Effector memory CD4-positive, alpha-beta T cell (primary cell): ENCODE measurements at regions not wholly inside any gene's neighbourhood (a gene's known extent, or its start where the extent isn't known, plus 50 kb on each side); places are given as distances from the start of the nearest gene placed in this dataset.
"Not testable (repeated sequence)": the region's sequence is repeated elsewhere in the genome, so short reads cannot be mapped to it uniquely, and the experiment has no call there.

Experiments used
- DNase-seq, 3 donors: peaks; one replicate each; pipeline ENCODE4 v3.0.0-alpha.2; 2020
- H3K27ac ChIP-seq: 2 replicates; pipeline ENCODE4 v1.7.0; 2013; ENCODE audit warnings: mild to moderate bottlenecking, low read length, moderate library complexity; ENCODE audit not compliant: insufficient read depth, poor library complexity, severe bottlenecking
- H3K27me3 ChIP-seq: replicated peaks from 2 replicates; pipeline ENCODE4 v1.7.0; 2013; ENCODE audit warnings: mild to moderate bottlenecking, low read length; ENCODE audit not compliant: insufficient read depth, control insufficient read depth, poor library complexity, severe bottlenecking
- H3K36me3 ChIP-seq: 2 replicates; pipeline ENCODE4 v1.7.0; 2013; ENCODE audit warnings: mild to moderate bottlenecking, low read length, moderate library complexity; ENCODE audit not compliant: control insufficient read depth, insufficient read depth
- H3K4me1 ChIP-seq: 2 replicates; pipeline ENCODE4 v1.7.0; 2013; ENCODE audit warnings: low read length, mild to moderate bottlenecking; ENCODE audit not compliant: control insufficient read depth, insufficient read depth, poor library complexity, severe bottlenecking
- H3K4me3 ChIP-seq: 2 replicates; pipeline ENCODE4 v1.7.0; 2013; ENCODE audit warnings: low read length, low read depth, mild to moderate bottlenecking; ENCODE audit not compliant: insufficient read depth, poor library complexity, severe bottlenecking
- H3K9me3 ChIP-seq: 2 replicates; pipeline ENCODE4 v1.7.0; 2013; ENCODE audit warnings: mild to moderate bottlenecking, low read length, moderate library complexity; ENCODE audit not compliant: control insufficient read depth

DNA sequence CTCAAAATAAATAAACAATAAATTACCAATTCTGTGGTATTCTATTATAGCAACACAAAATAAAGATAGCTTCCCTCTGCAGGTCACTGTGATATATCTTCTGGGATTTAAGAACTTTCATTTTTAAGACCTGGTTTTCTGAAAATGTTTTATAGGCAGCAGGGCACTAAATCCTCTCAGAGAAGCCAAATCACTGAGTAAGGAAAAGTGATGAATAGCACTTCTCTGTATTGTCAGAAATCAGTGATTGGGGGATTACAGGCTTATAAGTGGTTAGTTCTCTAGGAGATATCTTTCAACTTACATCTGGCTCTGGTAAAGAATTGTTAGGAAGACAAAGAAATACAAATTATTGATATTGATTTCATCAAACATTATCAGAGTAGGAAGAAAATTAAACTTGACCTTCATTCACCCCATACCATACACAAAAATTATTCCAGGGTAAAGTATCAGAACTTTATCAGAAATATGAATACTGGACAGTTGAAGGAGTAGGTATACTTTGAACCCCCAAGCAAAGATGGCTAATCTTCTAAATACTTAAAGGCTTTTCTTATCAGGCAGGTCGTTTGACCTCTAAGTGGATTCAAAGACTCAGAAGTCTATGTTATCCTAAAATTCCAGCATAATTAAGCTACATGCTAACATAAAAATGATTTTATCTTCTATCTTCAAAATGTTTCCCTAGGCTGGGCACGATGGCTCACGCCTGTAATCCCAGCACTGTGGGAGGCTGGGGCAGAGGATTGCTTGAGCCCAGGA lies 81.6 kb upstream of the USP9X start:
- no peaks in the 10 kb centered on the region for H3K36me3 ChIP-seq
- no peaks in the 10 kb centered on the region for H3K9me3 ChIP-seq
- H3K27me3 ChIP-seq = no peaks in the 10 kb centered on the region
- DNase-seq = no peak
- H3K4me1 ChIP-seq = no peaks in the 10 kb centered on the region
- no peak overlapping the region for H3K27ac ChIP-seq
- no peak overlapping the region for H3K4me3 ChIP-seq

GRCh38 chrX:41005445-41005992 lies 79.7 kb upstream of the USP9X start:
- no peaks in the 10 kb centered on the region for H3K9me3 ChIP-seq
- no peaks in the 10 kb centered on the region for H3K27me3 ChIP-seq
- no peak overlapping the region for H3K27ac ChIP-seq
- no peak for DNase-seq
- H3K36me3 ChIP-seq = no peaks in the 10 kb centered on the region
- H3K4me3 ChIP-seq = no peak overlapping the region
- H3K4me1 ChIP-seq = no peaks in the 10 kb centered on the region

GRCh38 chrX:41009850-41010846 lies 75.1 kb upstream of the USP9X start:
- DNase-seq = peak; percentile 2 to 18 (median 13)
- H3K36me3 ChIP-seq = no peaks in the 10 kb centered on the region
- no peaks in the 10 kb centered on the region for H3K27me3 ChIP-seq
- H3K27ac ChIP-seq = peak overlapping the region; percentile 49
- H3K9me3 ChIP-seq = no peaks in the 10 kb centered on the region
- no peaks in the 10 kb centered on the region for H3K4me1 ChIP-seq
- H3K4me3 ChIP-seq = peak overlapping the region; percentile 30

GRCh38 chrX:41014776-41015360 lies 70.4 kb upstream of the USP9X start:
- Histone ChIP-seq H3K27ac (no peak overlapping the region), H3K36me3 (no peaks in the 10 kb centered on the region), H3K4me1 (no peaks in the 10 kb centered on the region), H3K4me3 (no peak overlapping the region), H3K9me3 (no peaks in the 10 kb centered on the region), H3K27me3 (no peaks in the 10 kb centered on the region)
- no peak for DNase-seq

DNA sequence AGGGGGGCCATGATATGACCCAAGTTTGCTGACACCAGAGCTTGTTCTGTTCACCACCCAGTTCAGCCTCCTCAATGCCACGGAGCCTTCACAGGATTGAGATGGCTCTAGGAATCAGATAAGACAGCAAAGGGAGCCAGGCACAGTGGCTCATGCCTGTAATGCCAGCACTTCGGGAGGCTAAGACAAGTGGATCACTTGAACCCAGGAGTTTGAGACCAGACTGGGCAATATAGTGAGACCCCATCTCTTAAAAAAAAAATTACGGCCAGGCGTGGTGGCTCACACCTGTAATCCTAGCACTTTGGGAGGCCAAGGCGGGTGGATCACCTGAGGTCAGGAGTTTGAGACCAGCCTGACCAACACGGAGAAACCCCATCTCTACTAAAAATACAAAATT lies 67.5 kb upstream of the USP9X start:
- H3K27me3 ChIP-seq, H3K27ac ChIP-seq, H3K4me3 ChIP-seq, H3K4me1 ChIP-seq, H3K9me3 ChIP-seq, DNase-seq, H3K36me3 ChIP-seq: not testable (repeated sequence)

DNA sequence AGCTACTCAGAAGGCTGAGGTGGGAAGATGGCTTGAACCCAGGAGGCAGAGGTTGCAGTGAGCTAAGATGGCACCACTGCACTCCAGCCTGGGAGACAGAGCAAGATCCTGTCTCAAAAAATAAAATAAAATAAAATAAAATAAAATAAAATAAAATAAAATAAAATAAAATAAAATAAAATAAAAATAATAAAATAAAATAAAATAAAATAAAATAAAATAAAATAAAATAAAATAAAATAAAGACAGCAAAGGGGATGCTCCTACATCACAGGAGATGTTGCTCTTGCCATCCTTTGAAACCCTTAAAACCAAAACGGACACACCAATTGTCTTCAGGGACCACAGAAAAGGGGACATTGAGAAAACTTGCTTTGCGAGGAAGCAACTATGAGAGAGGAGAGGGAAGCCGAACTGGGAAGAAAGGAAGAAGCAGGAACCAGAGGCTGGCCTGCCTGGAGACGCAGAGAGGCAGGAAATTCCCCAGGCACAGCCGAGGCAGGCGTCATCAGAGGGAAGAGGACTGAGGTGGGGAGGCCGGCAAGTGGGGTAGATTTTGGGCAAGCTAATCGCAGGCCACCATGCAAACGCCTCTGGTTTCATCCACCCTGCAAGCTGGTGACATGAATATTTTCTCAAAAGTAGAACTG lies 66.7 kb upstream of the USP9X start:
- H3K4me3 ChIP-seq, H3K36me3 ChIP-seq, H3K9me3 ChIP-seq, H3K4me1 ChIP-seq, DNase-seq, H3K27ac ChIP-seq, H3K27me3 ChIP-seq: not testable (repeated sequence)

- H3K9me3 ChIP-seq = no peaks in the 10 kb centered on the region
- no peaks in the 10 kb centered on the region for H3K36me3 ChIP-seq
- H3K4me3 ChIP-seq = no peak overlapping the region
- H3K4me1 ChIP-seq = no peaks in the 10 kb centered on the region
- no peak for DNase-seq
- H3K27me3 ChIP-seq = no peaks in the 10 kb centered on the region
- H3K27ac ChIP-seq = no peak overlapping the region
These were observed 66.2 kb upstream of the USP9X start for GRCh38 chrX:41019041-41019392.

- Histone ChIP-seq H3K36me3 (no peaks in the 10 kb centered on the region), H3K27me3 (no peaks in the 10 kb centered on the region), H3K4me1 (no peaks in the 10 kb centered on the region), H3K27ac (no peak overlapping the region), H3K9me3 (no peaks in the 10 kb centered on the region), H3K4me3 (no peak overlapping the region)
- DNase-seq = no peak
These were observed 62.7 kb upstream of the USP9X start for GRCh38 chrX:41022566-41022965.

GRCh38 chrX:41023098-41023497 lies 62.1 kb upstream of the USP9X start:
- Histone ChIP-seq H3K4me3 (no peak overlapping the region), H3K36me3 (no peaks in the 10 kb centered on the region), H3K9me3 (no peaks in the 10 kb centered on the region), H3K27ac (no peak overlapping the region), H3K4me1 (no peaks in the 10 kb centered on the region), H3K27me3 (no peaks in the 10 kb centered on the region)
- DNase-seq = no peak
